ENCODE measurements at regions not wholly inside any gene's neighbourhood (a gene's known extent, or its start where the extent isn't known, plus 50 kb on each side); places are given as distances from the start of the nearest gene placed in this dataset.
A peak's percentile ranks its signal among the peaks of the same experiment; 100 is the strongest.

DNA sequence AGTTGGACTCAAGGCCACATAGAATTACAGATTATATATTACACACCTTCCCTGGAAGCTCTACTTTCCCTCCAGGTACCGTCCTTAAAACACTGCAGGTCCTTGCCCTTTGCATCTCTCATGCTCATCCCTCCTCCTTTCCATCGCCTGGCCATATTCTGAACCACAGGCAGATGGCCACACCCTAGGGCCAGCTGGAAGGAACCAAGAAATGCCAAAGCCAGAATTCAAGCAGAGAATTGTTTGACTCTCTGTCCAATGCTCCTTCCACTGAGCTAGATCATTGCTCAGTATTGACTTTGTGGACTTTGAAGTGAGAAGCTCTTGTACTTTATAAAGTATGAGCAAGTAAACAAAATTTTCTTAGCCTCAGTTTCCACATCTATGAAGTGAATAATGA is 170.3 kb upstream of the SLC24A5 start:
- DNase-seq, result no peak

GRCh38 chr15:47951781-47952180 is 169.0 kb upstream of the SLC24A5 start:
- DNase-seq, result no peak

- DNase-seq, result no peak
Observed at GRCh38 chr15:47954196-47954595, 166.6 kb upstream of the SLC24A5 start.

DNA sequence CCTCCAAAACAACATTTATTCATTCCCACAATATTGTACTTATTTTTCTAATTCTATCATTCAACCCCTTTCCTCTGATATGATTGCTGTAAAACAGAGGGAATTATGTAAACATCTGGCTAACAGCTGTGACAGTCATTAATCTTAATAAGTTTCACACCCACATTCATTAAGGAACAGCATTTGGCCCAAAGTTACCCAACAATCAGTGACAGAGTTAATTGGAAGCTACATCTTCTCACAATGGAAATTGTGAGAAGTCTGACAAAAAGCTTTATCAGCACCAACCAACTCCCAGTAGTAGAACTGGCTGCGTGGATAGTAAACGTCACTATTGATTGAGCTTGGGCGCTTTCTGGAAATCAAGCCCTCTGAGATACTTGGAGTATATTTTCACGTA is 165.8 kb upstream of the SLC24A5 start:
- DNase-seq, result no peak

- DNase-seq, result no peak
Observed at GRCh38 chr15:47959617-47960413, 161.0 kb upstream of the SLC24A5 start.

GRCh38 chr15:47961401-47962090 is 159.2 kb upstream of the SLC24A5 start:
- peak; percentile 1 for DNase-seq

- DNase-seq, result no peak
Observed at GRCh38 chr15:47963265-47963664, 157.5 kb upstream of the SLC24A5 start.

- DNase-seq, result no peak
Observed at GRCh38 chr15:47964229-47964628, 156.6 kb upstream of the SLC24A5 start.

GRCh38 chr15:47965297-47965696 is 155.5 kb upstream of the SLC24A5 start:
- DNase-seq, result no peak

DNA sequence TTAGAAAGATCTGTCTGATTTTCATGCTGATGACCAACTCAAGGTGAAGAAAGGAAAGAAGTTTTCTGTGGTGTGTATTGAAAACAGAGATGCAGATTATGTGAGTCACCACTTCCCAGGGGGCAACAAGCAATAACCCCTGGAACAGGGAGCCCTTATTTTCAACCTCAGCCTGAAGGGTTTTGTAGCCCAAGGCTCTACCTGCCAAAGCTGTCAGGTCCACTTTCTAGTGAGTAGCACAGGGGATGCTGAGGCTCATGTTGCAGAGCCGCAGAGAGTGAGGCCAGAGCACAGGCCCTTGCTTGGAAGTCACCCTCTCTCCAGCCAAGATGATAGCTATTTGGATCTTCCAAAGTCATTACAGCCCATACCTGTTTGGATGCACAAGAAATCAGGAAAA is 152.2 kb upstream of the SLC24A5 start:
- no peak for DNase-seq

- DNase-seq, result no peak
Observed at GRCh38 chr15:47971637-47972036, 149.2 kb upstream of the SLC24A5 start.

- DNase-seq, result no peak
Observed at GRCh38 chr15:47972738-47973137, 148.1 kb upstream of the SLC24A5 start.

GRCh38 chr15:47974724-47975123 is 146.1 kb upstream of the SLC24A5 start:
- DNase-seq, result no peak

GRCh38 chr15:47975427-47975826 is 145.4 kb upstream of the SLC24A5 start:
- no peak for DNase-seq

DNA sequence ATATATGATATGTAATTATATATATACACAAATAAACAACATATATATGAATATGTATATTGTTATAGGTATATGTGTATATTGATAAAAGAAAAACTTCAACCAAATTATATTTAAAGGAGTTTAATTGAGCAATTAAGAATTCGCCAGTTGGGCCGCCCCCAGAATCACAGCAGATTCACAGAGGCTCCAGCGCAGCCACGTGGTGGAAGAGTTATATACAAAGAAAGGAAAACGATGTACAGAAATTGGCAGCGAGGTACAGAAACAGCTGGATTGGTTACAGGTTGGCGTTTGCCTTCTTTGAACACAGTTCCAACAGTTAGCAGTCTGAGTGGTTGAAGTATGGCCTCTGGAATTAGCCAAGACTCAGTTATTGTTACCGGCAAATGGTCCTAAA is 137.3 kb upstream of the SLC24A5 start:
- DNase-seq, result no peak

DNA sequence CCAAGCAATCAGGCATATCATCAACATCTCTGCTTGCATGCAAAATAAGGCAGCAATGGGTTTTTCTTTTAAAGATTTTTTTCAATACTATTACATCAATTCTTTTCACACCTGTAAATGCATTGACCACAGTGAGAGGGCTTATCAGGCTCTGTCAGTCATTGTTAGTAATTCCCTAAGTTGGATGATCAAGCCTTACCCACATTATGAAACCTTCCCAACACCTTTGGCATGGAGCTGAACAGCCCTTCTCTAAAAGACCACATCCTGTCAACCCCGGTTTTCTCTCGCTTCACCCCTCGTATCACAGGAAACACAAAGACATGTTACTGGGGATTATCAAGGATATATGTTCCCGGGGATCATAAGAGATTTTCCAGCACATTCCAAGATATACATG is 135.2 kb upstream of the SLC24A5 start:
- no peak for DNase-seq

- DNase-seq, result no peak
Observed at GRCh38 chr15:47987461-47987860, 133.3 kb upstream of the SLC24A5 start.

DNA sequence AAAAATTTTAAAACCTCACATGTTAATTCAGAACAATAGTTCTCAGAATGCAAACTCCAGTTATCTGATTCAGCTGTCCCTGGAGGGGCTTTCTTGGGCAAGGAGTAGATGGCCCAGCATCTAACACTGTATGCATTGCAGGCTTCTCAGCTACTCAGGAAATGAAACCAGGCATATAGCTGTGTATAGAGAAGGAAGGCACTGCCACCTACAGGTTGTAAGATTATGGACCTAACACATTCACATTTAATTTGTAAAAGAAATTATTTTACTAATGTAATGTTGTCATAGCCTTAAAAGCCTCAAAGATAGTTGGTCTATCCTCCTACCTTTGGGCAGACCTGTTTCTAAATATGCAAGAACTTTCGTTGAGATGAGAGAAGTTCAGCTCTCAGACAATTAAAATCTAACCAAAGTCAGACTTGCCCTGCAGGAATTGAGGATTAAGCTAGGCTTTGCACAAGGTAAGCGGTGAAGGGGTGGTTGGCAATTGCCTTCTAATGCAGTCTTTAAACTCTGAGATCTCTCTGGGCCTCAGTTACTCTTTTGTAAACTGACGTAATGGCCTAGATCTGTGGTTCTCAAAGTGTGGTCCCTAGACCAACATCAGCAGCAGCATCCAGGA is 132.8 kb upstream of the SLC24A5 start:
- DNase-seq, result peak; percentile 27

DNA sequence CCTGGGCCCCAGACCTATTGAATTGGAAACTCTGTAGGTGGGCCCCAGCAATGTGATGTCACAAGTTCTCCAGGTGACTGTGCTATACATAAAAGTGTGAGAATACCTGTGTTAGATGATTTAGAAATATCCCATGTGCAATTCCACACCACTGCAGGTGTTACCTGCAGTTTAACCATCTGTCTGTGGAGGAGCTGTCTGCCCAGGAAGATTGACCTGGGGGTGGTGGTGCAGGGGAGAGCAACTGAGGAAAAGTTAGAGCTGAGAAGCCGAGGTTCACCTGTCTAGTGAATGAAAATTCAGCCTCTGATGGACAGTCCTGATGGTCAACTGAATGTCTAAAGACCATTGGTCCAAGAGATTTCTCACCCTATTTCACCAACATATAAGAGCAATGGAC is 132.2 kb upstream of the SLC24A5 start:
- DNase-seq, result no peak

DNA sequence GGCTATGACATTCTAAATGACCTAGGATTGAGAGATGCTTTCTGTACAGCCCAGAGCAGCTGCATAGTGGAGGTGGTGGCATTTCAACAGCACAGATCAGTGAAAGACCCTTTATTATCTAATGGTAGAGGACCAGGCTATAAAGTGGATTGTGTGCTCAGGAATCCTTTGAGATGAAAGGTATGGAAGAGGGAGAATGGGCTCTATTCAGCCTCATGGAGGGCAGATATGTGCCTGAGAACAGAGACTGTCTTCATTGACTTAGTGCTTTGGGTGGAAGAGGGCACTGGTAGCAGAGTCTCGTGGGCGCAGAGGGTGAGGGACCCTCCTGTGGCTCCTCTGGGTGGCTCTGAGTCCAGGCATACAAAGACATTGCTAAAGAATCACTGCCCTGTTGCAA is 130.0 kb upstream of the SLC24A5 start:
- no peak for DNase-seq

- DNase-seq, result no peak
Observed at GRCh38 chr15:47991357-47991756, 129.4 kb upstream of the SLC24A5 start.

DNA sequence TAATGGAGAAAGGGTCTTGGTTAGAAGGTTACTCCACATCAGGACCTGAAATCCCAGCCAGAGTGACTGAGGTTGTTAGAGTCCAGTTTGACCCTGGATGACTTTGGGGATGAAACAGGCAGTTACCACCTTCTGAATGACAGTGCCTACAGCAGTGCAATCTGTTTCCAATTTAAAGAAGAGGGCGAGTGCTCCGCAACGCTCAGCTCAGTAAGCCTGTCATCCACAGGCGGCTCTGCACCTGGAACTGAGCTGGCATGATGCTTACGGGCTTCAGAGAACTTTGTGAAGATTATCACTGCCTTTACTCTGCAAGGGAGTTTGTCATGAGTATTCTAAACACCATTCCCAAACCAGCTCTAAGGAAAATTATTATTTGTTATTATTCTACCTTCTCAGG is 127.7 kb upstream of the SLC24A5 start:
- no peak for DNase-seq

GRCh38 chr15:47997195-47998080 is 123.4 kb upstream of the SLC24A5 start:
- no peak for DNase-seq

Measured in CD4-positive, alpha-beta T cell treated with Interleukin-4 for 4 hours (primary cell).